ENCODE measurements at regions not wholly inside any gene's neighbourhood (a gene's known extent, or its start where the extent isn't known, plus 50 kb on each side); places are given as distances from the start of the nearest gene placed in this dataset.

DNA sequence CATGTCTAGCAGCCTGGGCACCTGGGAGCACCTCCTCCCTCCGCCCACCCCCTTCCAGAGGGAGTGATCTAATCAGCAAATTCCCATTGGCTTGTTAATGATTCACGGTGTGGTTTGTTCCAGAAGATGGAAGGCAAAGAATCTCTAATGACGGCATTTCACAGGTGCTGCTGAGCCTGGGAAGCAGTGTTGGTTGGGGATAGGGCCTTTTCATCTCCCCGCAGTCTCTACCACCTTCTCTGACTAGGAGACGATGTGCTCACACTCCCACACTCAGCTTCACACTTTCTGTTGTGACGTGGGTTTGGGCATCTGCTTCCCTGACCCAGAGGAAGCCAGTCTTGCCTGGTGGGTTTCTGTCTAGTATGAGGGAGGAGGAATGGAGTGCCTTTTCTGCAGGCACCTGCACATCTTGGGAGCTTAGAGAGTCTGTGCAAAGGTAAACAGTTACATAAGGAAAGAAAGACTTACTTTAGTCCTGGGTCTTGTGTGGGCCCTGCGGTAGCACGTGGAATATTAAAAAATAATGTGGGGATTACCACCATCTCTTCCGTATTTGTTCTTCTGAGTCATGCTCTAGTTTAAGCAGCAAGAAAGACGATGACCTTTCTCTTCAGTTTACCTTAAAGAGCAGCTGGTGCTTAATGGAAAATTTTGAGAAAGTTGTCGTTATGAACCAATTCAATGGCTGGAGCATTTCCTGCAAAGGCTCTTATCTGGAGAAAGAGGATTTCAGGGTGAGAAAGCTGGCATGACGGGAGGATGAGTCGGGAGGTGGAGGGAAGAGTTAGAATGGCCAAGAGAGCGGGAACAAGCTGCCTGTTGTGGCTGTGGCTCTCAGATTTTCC is 70.6 kb upstream of the ARHGAP5 start:
- no peak for DNase-seq

DNA sequence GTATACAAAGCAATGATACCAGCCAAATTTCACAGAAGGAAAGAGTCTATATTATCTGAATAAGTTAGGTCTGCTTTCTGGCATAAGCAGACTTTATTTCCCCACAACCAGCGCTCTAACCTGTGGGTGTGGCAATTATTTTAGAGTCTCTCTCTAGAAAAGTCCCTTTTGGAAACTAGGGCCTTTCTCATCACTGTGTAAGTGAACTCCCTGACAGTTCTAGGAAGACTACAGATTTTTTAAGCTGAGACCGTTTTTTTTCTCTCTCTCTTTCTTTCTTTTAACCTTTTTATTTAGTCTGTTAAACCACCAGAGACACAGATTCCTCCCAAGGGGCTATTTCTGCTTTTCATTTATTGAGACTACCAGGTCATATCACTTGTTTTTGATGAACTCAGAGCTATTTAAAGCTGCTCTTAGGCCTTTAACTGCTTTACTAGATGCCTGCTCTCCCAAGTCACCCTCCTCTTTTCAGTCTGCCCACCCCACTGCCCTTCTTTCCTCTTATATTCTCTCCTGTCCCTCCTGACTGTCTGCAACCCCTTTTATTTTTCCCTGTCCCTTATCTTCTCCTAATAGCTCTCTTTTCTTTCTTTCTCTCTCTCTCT is 69.2 kb upstream of the ARHGAP5 start:
- no peak for DNase-seq

DNA sequence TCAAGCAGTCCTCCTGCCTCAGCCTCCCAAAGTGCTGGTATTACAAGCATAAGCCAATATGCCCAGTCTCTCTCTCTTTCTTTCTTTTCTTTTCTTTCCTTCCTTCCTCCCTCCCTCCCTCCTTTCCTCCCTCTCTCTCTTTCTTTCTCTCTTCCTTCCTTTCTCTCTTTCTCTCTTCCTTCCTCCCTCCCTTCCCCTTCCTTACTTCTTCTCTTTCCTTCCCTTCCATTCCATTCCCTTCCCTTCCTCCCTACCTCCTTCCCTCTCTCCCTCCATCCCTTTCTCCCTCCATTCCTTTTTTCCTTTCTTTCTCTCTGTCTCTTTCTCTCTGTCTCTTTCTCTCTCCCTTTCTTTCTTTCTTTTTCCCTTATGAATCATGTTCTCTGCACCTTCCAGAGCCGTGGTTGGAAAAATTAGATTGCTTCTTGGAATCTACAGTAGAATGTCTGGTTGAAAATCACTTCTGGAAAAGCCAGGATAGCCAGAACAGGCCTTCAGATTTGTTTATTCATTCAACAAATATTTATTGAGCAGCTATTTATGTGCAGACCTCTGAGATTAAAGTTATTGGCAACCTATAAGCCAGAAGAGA is 68.4 kb upstream of the ARHGAP5 start:
- DNase-seq = no peak

DNA sequence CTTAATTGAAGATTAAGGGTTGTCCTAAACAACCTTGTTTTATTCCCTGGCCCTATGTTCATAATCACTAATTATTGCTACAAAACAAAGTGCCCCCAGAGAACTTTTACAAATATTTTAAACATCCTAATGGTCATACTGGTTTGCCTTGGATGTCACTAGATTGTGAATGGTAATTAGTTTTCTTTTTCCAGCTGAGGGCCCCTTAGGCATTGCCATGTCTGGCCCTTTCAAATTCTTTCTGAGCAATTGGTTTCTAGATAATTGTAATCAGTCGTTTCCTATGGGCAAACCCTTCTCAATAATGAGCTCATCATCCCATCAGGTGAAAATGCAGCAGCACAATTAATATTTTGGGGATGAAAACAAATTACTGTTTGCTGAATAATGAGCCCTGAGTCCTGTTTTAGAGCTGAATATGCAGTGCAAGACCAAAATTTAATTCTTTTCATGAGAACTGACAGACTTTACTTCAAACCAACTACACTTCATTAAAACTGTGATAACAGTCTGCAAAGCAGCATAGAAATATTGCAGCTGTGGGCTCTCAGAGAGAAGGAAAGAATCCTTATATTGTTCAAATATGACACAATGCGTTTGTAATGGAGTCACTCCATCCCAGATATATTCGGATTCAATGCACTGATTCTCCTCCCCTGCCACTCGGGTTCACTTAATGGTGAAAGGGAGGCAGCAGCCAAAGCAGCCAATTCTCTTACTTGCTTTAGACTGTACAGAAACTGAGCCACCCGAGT is 67.7 kb upstream of the ARHGAP5 start:
- DNase-seq = no peak

DNA sequence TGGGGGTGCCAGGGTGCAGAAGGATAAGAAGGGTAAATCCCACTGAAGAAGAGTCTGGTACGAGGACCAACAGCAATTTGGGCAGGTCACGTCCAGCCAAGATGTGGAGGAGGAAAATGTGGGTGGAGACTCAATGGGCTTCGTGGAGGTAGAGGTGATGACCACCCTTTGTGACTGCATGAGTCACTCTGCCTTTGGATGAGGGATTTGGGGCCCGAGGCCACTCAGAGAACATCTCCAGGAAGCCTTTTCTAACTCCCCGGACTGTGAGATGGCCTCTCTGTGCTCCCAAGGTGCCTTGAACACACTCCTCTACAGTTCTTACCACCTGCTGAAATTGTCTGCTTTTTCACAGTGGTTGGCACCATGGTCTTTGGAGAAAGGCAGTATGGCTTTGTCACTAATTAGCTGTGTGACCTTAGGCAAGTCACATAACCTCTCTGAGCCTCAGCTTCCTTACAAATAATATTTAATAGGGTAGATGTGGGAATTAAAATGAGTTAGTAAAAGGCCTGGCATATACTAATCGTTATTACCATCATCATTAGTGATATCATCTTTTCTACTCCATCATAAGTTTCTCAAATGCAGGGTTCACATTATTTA is 67.0 kb upstream of the ARHGAP5 start:
- no peak for DNase-seq

DNA sequence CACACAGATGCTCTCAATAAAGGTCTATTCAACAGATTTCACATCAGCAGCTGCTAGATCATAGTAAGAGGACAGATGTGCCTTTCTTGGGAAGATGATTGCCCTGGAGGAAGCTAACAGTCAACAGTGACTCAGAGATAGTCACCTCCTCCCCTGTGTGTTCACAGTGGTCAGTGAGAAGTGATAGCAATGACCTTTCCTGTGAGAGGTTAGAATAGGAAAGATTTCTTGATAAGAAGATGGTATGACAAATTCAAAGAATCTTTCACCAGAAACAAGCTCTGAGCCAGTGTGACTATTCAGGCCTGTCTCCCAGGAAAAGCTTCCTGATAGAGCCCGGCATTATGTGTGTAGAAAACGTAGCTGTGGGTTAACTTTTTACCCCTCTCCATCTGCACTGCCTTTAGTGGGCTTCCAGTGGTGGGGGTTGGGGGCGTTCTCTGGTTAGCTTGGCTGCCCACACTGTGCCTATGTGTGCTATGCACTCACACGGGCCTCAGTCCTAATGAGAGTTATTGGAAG is 66.4 kb upstream of the ARHGAP5 start:
- no peak for DNase-seq

DNA sequence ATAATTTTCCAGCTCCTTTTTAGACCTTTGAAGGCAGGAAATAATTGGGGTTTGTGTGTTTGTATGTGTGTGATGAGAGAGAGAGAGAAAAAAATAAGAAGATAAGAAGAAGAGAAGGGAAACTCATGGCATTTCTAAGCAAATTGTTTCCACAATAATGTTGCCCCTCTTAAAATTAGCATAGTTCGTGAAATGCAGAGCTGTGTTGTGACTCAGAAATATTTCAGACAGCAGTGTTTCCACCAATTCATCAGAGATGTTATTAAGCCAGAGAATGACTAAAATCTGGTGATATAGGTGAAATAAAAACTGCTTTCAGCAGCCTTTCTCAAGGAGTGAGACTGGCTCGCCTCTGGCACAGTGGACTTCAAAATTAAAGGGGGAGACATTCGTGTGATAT is 65.9 kb upstream of the ARHGAP5 start:
- DNase-seq = no peak

DNA sequence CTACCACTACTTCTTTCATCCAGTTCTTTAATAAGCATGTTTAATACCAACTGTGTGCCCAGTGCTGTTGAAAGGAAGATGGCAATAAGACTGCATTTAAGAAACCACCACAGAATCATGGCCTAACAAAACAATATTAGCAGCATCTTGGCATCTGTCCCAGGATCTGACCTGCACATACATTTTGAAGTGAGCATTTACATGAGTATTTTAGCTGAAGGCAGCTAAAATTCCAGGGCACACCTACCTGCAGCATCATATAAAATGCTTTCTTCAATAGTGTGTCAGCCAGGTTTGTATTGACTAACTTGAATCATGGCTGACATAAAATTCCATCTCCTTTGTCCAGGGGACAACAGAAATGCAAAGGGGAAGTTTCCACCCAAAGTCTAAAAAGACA is 65.0 kb upstream of the ARHGAP5 start:
- DNase-seq = no peak

DNA sequence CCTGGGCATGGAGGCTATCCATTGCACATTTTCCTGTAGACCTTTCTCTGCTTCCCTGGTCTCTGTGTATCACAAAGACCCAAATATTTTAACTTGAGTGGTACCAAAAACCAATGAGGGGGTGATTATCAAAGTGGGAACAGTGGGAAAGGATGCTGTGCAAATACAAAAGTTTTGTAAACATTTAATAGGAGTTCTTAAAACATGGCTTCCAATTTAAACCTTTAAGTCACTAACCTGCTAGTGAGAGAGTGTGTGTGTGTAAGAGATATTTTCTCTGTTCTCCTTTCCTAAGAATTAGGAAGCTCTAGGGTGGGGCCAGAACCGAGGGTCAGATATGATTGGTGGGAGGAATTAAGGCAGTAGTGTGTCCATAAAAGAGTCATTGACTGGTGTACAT is 64.5 kb upstream of the ARHGAP5 start:
- DNase-seq = no peak

DNA sequence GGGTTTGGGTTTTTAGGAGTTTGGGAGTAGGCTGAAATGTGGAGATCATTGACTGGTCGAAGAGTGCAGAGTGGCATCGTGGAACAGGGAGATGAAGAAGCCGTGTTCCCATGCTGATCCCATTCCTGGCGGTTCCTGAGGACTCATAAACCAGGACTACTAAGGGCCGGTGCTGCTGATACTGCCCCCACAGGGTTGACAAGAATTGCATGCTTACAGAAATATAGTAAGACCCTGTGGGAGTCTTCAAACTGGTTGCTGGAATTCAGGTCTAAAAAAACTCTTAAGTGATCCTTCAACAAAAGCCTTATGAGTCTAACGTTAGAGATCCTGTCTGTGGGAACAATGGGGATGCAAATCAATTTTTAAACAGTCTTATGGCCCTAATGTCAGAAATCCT is 64.0 kb upstream of the ARHGAP5 start:
- DNase-seq = no peak

DNA sequence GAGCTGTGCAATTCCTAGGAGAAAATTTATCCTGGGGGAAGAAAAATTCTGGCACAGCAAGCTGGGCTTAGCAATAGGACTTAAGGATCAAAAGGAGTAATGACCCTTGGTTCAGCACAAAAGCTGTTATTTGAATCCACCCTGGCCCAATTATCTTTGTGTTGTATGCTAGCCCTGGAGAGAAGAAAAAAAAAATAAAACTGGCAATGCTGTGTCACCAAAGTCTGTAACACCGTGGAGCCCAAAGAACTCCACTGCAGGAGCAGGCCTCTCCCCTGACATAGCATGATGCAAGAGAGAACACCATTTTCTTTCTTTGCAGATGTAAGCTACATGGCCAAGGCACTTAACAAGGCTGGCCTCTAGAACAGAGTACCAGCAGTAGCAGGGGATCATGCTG is 63.0 kb upstream of the ARHGAP5 start:
- DNase-seq = no peak

DNA sequence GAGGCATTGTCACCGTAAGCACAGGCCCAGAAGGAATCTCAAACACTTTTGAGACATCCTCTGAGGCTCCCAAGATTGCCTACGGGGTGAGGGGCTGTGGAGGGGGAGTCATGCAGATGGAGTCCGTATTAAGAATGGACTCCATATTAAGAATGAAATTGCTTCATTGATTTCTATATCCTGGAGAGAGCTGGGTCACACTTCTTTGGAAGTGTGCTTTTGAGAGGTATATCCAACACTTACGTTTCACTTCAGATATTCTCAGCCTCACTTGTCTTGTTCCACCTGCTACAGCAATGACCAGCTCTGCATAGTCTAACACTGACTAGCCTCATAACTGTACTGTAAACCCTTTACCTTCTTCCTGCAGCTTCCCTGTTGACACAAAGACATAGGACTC is 62.6 kb upstream of the ARHGAP5 start:
- DNase-seq = no peak

DNA sequence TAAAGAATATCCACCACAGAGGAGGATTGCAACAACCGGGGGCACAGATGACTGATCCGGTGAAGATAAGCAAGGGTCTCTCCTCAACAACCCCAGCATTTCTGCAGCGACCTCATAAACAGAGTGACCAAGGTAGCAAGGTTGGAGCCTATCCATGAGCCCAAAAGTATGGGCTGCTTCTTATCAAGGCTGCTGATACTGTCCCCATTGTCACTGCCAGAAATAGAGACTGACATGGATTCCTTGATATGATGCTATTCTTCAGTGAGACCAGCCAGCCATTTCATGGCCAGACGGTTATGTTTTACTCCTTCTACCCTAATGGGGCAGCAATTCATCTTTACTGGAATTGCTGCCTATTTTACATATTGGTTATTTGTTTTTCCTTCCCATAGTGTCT is 61.9 kb upstream of the ARHGAP5 start:
- no peak for DNase-seq

DNA sequence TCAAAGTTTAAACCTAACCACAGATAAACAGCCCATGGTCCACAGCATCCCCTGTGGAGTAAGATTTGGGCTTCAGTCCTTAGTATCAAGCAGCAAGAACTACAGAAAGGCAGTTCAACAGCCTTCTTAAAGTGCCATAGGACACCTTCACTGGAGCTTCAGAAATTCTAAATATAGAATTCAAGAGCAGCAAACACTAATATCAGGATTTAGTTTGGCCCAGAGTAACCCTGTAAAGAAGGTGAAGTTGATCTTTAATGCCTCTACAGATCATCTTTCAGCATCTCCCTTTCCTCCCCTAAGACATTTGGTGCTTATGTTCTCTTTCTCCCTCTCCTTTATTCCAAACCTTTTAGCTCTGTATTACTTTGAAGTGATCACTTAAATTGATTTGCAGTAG is 59.5 kb upstream of the ARHGAP5 start:
- DNase-seq = no peak

DNA sequence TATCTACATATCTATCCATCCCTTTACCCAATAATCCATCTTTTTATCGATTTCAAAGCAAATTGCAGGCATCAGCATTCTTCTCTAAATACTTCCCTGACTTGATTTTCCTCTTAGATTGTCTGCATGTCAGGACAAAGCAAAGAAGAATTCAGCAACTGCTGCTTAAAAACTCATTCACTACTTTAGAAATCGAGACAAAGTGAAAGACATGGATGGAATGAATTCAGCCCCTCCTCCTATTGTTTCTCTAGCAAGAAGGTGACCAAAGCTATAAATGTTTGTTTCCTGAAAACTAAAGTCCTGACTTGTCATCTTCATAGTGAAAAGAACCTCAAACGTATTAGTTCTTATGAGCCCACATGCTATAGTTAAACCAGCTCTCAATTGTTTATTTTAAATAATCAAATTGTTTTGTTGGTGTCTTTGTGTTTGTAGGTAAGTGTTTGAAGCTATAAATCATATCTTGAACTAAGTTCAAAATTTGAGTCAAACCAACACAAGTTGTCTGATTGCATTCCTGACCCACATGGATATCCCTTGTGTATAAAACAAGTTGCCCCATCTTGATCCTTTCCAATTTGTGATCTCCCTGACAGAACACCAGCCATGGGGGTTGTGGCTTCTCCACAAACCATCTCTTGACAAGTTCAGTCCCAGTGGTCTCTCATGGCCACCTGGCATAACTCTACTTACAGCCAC is 58.6 kb upstream of the ARHGAP5 start:
- no peak for DNase-seq

DNA sequence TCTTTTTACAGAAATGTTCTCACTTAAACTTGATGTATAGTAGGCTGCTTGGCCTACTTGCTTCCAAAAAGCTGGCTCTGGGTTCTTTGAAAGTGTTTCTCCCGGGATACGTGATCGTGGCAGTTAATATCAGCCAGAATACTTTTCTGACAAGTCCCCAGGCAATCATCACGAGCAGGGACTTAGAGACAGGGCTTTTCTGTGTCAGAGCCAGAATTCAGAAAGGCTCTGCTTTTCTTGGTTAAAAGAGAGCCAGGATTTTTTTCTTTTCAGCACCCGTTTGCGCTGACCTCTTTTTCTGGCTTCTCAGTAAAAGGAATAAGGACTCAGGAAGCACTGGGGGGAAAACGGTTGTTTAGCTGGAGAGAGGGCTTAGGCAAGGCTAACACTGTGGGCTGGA is 57.8 kb upstream of the ARHGAP5 start:
- DNase-seq = no peak

DNA sequence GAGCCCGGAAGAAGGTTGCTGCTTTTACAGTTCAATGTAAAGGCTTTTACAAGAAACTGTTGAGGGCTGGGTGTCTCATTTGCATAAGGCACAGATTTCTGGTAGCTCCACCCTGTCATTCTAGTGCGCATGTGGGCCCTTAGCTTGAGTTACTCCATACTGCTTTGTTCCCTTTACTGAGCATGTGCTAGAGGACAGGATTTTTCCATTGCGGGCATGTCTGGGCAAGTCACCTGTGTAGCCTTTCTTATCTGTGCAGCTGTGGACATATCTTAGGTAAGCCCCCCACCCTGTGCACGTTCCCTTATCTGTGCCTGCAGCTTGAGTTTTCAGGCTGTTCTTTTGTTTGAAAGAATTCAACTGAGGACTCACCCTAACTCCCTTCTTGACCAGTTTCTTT is 56.2 kb upstream of the ARHGAP5 start:
- peak; percentile 40 for DNase-seq

DNA sequence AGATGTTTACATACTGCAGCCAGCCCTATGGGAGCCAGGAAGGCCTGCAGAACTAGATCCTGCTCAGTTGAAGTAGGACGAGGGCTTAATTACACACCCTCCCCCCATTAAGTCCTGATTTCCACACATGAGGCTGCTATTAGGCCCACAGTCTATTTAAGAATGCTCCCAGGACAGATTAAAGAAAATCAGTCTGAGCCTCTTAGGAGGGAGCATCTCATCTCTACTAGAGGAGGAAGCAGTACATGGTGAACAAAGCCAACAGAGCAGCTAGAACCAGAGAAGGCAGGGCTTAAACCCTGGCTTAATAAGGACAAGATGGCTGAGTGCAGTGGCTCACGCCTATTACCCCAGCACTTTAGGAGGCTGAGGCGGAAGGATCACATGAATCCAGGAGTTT is 55.8 kb upstream of the ARHGAP5 start:
- no peak for DNase-seq

DNA sequence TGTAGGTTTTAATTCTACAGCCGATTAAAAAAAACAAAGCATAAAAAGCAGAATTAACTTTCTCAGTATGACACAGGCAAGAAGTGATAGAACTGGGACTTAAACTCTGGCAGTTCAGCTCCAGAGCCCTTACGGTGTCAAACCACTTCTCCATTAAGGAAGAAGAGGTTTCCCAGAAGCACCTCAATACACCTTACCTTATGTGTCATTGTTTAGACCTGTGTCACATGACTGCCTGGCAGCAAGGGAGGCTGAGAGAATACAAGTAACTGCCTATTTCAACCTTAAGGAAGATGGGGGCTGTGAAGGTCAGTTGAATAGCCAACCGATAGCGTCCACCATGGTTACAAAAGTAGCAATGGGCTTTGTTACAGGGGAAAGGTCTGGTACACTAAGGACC is 54.6 kb upstream of the ARHGAP5 start:
- no peak for DNase-seq

DNA sequence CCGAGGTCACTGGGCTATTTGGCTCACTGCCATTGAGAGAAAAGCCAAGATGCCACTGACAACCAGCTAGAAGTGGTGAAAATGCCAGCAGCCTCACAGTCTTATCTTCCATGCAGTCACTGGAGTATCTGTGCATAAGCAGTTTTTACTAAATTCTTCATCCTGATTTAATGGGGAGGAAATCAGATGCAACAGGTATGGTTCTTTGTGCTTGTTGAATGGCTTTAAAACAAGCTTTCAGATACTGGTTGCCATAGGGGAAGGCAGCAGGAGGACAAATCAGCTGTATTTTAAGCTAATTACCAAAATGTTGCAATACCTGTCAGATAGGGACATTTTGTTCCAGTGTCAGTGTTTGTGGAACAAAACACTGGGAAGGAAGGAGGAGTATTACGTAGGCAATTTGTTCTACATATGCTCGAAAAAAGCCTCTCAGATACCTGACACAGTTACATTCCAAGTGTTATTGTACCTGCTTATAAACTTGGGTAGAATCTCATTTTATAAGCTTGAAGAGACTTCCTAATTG is 54.1 kb upstream of the ARHGAP5 start:
- DNase-seq = no peak

DNA sequence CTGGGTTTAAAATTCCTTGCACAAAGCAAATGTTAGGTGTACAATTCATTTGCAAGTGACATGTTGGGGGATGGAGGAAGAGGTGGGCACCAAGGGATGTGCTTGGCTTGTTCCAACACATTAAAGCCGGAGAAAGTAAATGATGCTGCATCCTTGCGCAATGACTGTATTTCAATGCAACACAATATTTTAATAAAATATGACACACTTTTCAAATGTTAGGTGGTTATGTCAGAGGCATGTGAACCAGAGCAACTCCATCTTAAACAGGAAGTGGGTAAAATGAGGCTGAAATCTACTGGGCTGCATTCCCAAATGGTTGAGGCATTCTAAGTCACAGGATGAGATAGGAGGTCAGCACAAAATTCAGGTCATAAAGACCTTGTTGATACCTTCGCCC is 53.6 kb upstream of the ARHGAP5 start:
- DNase-seq = no peak
